Stomach (tissue), 4 donors: ENCODE measurements at regions not wholly inside any gene's neighbourhood (a gene's known extent, or its start where the extent isn't known, plus 50 kb on each side); places are given as distances from the start of the nearest gene placed in this dataset.

Experiments
- CTCF ChIP-seq, 7 experiments: fragments of 450-650 bp in 4 of 7; fragments of 200-600 bp in 3 of 7; sonication (generic) in 3 of 7; IDR thresholded peaks; one replicate each; pipeline ENCODE4 v1.5.1; 2016 to 2019; ENCODE audit warnings: antibody characterized with exemption in 7 of 7, control low read depth in 2 of 7, mild to moderate bottlenecking in 1 of 7
- POLR2AphosphoS5 ChIP-seq, 3 donors: sonication (generic); formaldehyde crosslinking; IDR thresholded peaks; one replicate each; pipeline ENCODE4 v1.6.1; 2016; ENCODE audit warnings: antibody characterized with exemption in 3 of 3

GRCh38 chr20:50376179-50376887, 133.8 kb upstream of the PTPN1 start:
- TF ChIP-seq POLR2AphosphoS5 (IDR thresholded peaks at IDR 0.05) (no peak), CTCF (IDR thresholded peaks at IDR 0.05) (no peak)
